Neural crest cell (in vitro differentiated cells): ENCODE measurements at regions not wholly inside any gene's neighbourhood (a gene's known extent, or its start where the extent isn't known, plus 50 kb on each side); places are given as distances from the start of the nearest gene placed in this dataset.

Source experiments
- DNase-seq: peaks from one replicate; pipeline ENCODE4 v3.0.0; 2021; ENCODE audit warnings: low read depth, mixed read lengths, low spot score
- H3K27ac Mint-ChIP-seq: one replicate; pipeline ENCODE4 v1.8.0; 2021; ENCODE audit warnings: mild to moderate bottlenecking, mixed read lengths; ENCODE audit not compliant: unreplicated experiment
- H3K27me3 Mint-ChIP-seq: 2 replicates; pipeline ENCODE4 v1.8.0; 2021; ENCODE audit warnings: low read depth, mild to moderate bottlenecking, mixed read lengths
- H3K36me3 Mint-ChIP-seq: 2 replicates; pipeline ENCODE4 v1.8.0; 2021; ENCODE audit warnings: low read depth, mild to moderate bottlenecking, mixed read lengths
- H3K4me1 Mint-ChIP-seq: 2 replicates; pipeline ENCODE4 v1.8.0; 2021; ENCODE audit warnings: mixed read lengths
- H3K4me3 Mint-ChIP-seq: one replicate; pipeline ENCODE4 v1.8.0; 2021; ENCODE audit warnings: mild to moderate bottlenecking, mixed read lengths
- H3K9me3 Mint-ChIP-seq: 2 replicates; pipeline ENCODE4 v1.8.0; 2021; ENCODE audit warnings: mixed read lengths
- CTCF ChIP-seq: fragments of 200-600 bp; sonication (generic); conservative IDR thresholded peaks from 2 replicates; pipeline ENCODE4 v1.5.0; 2021; ENCODE audit warnings: antibody characterized with exemption, mild to moderate bottlenecking

- Mint-ChIP-seq H3K36me3 (no peaks in the 10 kb centered on the region), H3K4me3 (no peak overlapping the region), H3K4me1 (peaks cover 26% of the 10 kb centered on the region), H3K27ac (peak overlapping the region; percentile 40), H3K9me3 (no peaks in the 10 kb centered on the region), H3K27me3 (no peaks in the 10 kb centered on the region)
- DNase-seq: no peak
- no peak for TF ChIP-seq CTCF
Measured at GRCh38 chr6:33904747-33905065, 100.9 kb upstream of the MLN start.

DNA sequence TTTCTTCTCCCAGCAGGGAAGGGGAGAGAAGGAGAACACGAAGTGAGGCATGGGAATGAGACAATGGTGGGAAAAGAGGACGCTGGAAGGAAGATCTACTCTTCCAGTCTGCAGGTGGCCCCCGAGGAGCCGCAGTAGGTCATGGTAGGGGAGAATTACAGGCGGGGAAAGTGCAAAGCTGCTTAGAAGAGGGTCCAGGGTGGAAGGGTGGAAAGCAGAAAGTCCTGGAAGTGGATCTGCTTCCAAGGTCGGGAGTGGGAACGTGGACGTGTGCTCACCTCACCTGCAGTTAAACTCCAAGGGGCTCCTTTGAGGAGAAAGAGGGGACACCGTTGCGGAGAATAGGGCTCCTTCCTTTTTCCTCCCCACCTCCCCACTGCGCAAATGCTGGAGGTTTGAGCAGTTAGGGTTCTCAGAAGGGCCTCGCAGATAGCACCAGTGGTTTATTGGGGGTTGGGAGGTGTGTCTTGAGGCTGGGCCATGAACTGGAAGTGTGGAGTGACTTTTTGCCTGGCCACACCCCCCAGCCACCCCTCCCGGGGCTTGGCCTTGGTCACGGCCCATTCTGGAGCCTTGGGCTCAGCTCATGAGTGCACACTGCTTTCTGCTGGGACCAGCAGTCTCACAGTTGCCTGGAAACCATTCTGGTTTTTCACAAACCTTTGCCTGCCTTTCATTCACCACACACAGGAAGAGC lies 100.4 kb upstream of the MLN start:
- Mint-ChIP-seq H3K9me3 (no peaks in the 10 kb centered on the region), H3K4me1 (peaks cover 26% of the 10 kb centered on the region), H3K27me3 (no peaks in the 10 kb centered on the region), H3K36me3 (no peaks in the 10 kb centered on the region), H3K4me3 (no peak overlapping the region), H3K27ac (peak overlapping the region; percentile 40)
- no peak for TF ChIP-seq CTCF
- DNase-seq: peak; percentile 5

GRCh38 chr6:33903579-33903978 lies 99.8 kb upstream of the MLN start:
- Mint-ChIP-seq H3K9me3 (no peaks in the 10 kb centered on the region), H3K4me3 (no peak overlapping the region), H3K4me1 (peaks cover 26% of the 10 kb centered on the region), H3K36me3 (no peaks in the 10 kb centered on the region), H3K27ac (no peak overlapping the region), H3K27me3 (no peaks in the 10 kb centered on the region)
- DNase-seq: no peak
- no peak for TF ChIP-seq CTCF

GRCh38 chr6:33902457-33902853 lies 98.7 kb upstream of the MLN start:
- DNase-seq: no peak
- Mint-ChIP-seq H3K27me3 (no peaks in the 10 kb centered on the region), H3K9me3 (no peaks in the 10 kb centered on the region), H3K27ac (peak overlapping the region; percentile 59), H3K4me3 (no peak overlapping the region), H3K4me1 (peaks cover 26% of the 10 kb centered on the region), H3K36me3 (no peaks in the 10 kb centered on the region)
- no peak for TF ChIP-seq CTCF

- Mint-ChIP-seq H3K4me3 (no peak overlapping the region), H3K9me3 (no peaks in the 10 kb centered on the region), H3K27me3 (no peaks in the 10 kb centered on the region), H3K27ac (no peak overlapping the region), H3K4me1 (peaks cover 26% of the 10 kb centered on the region), H3K36me3 (no peaks in the 10 kb centered on the region)
- TF ChIP-seq CTCF: no peak
- no peak for DNase-seq
Measured at GRCh38 chr6:33901822-33902456, 98.1 kb upstream of the MLN start.
